Caco-2 (cell line): ENCODE measurements at regions not wholly inside any gene's neighbourhood (a gene's known extent, or its start where the extent isn't known, plus 50 kb on each side); places are given as distances from the start of the nearest gene placed in this dataset.
A peak's percentile ranks its signal among the peaks of the same experiment; 100 is the strongest.

Source experiments
- BruUV-seq: library from RNA; stranded (reverse); fragments of 400-500 nt; replicated peaks from 2 replicates; lab custom pipeline; 2021; lab: Mats Ljungman, UMichigan
- CTCF ChIA-PET: fragments of 300-600 bp; sonication (Branson Sonifier 250); formaldehyde crosslinking; loops from one replicate; lab custom pipeline; 2022; ENCODE audit warnings: antibody characterized with exemption; lab: Charles Lee
- POLR2A ChIA-PET: fragments of 300-600 bp; sonication (Branson Sonifier 250); formaldehyde crosslinking; loops from one replicate; lab custom pipeline; 2022; ENCODE audit warnings: antibody characterized with exemption; lab: Charles Lee
- DNase-seq, 2 experiments: peaks; one replicate each; pipeline versions ENCODE4 v3.0.0 to v3.0.0-alpha.2; 2020 to 2022
- H3K27me3 ChIP-seq: replicated peaks from 2 replicates; pipeline ENCODE4 v1.6.0; 2011; ENCODE audit warnings: low read length; ENCODE audit not compliant: control insufficient read depth, insufficient read depth
- H3K36me3 ChIP-seq: 2 replicates; pipeline ENCODE4 v1.5.1; 2011; ENCODE audit warnings: low read length; ENCODE audit not compliant: control insufficient read depth, insufficient read depth
- H3K4me1 ChIP-seq: fragments of 250-450 bp; sonication (Bioruptor Pico); 2 replicates; pipeline ENCODE4 v1.5.1; 2020; ENCODE audit warnings: mild to moderate bottlenecking
- H3K4me3 ChIP-seq: 2 replicates; pipeline ENCODE4 v1.5.1; 2011; ENCODE audit warnings: low read depth, mild to moderate bottlenecking, control low read depth, low read length
- H3K9me3 ChIP-seq: fragments of 250-450 bp; sonication (Bioruptor Pico); 2 replicates; pipeline ENCODE4 v1.5.1; 2020; ENCODE audit warnings: mild to moderate bottlenecking, moderate library complexity
- H3K27ac Mint-ChIP-seq: one replicate; pipeline ENCODE4 v1.8.0; 2022; ENCODE audit warnings: mixed read lengths; ENCODE audit not compliant: unreplicated experiment
- H3K27me3 Mint-ChIP-seq: one replicate; pipeline ENCODE4 v1.8.0; 2022; ENCODE audit warnings: mixed read lengths; ENCODE audit not compliant: insufficient read depth, unreplicated experiment
- H3K36me3 Mint-ChIP-seq: one replicate; pipeline ENCODE4 v1.8.0; 2022; ENCODE audit warnings: mild to moderate bottlenecking, mixed read lengths; ENCODE audit not compliant: insufficient read depth, unreplicated experiment
- H3K4me1 Mint-ChIP-seq: one replicate; pipeline ENCODE4 v1.8.0; 2022; ENCODE audit warnings: low read depth, mixed read lengths; ENCODE audit not compliant: unreplicated experiment
- H3K4me3 Mint-ChIP-seq: one replicate; pipeline ENCODE4 v1.8.0; 2022; ENCODE audit warnings: mild to moderate bottlenecking, moderate library complexity, mixed read lengths; ENCODE audit not compliant: unreplicated experiment
- H3K9me3 Mint-ChIP-seq: one replicate; pipeline ENCODE4 v1.8.0; 2022; ENCODE audit warnings: mixed read lengths; ENCODE audit not compliant: unreplicated experiment
- intact Hi-C: fragments of 100-400 bp; cut with micrococcal nuclease; formaldehyde crosslinking; loops from one replicate; pipeline ENCODE4 v1.10.0; 2022; ENCODE audit not compliant: unreplicated experiment
- TF ChIP-seq, protein P1 (sequence below), 2 experiments: fragments of 200-600 bp in 1 of 2; IDR thresholded peaks; 1 replicate in 1 of 2; 2 replicates in 1 of 2; pipeline versions ENCODE4 v1.5.1 to v1.8.0; 2011 to 2022; ENCODE audit warnings: antibody characterized with exemption in 1 of 2, control low read depth in 1 of 2, inconsistent platforms in 1 of 2, low read depth in 1 of 2, low read length in 1 of 2, mild to moderate bottlenecking in 1 of 2, moderate library complexity in 1 of 2; ENCODE audit not compliant: insufficient read depth in 1 of 2, severe bottlenecking in 1 of 2, unreplicated experiment in 1 of 2

- POLR2A ChIA-PET = interaction anchor here (0.5 kb wide), 1 partner anchor 144 kb away, joined by 7 read pairs; no protein-coding TSS in a partner anchor
These were observed 371.4 kb downstream of the KCNRG start for GRCh38 chr13:50386541-50387050.

GRCh38 chr13:50387051-50387581, 371.9 kb downstream of the KCNRG start:
- Histone ChIP-seq H3K36me3 (no peaks in the 10 kb centered on the region), H3K4me1 (no peaks in the 10 kb centered on the region), H3K4me3 (no peak overlapping the region), H3K9me3 (no peaks in the 10 kb centered on the region), H3K27me3 (no peaks in the 10 kb centered on the region)
- TF ChIP-seq, protein P1, sequence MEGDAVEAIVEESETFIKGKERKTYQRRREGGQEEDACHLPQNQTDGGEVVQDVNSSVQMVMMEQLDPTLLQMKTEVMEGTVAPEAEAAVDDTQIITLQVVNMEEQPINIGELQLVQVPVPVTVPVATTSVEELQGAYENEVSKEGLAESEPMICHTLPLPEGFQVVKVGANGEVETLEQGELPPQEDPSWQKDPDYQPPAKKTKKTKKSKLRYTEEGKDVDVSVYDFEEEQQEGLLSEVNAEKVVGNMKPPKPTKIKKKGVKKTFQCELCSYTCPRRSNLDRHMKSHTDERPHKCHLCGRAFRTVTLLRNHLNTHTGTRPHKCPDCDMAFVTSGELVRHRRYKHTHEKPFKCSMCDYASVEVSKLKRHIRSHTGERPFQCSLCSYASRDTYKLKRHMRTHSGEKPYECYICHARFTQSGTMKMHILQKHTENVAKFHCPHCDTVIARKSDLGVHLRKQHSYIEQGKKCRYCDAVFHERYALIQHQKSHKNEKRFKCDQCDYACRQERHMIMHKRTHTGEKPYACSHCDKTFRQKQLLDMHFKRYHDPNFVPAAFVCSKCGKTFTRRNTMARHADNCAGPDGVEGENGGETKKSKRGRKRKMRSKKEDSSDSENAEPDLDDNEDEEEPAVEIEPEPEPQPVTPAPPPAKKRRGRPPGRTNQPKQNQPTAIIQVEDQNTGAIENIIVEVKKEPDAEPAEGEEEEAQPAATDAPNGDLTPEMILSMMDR (IDR thresholded peaks at IDR 0.05; ENCODE audit: insufficient read depth in 1 of 2, low read depth in 1 of 2, low read length in 1 of 2, severe bottlenecking in 1 of 2, unreplicated experiment in 1 of 2) = peak in 1 of 2 experiments; percentile 71
- no TSS peak for BruUV-seq
- ChIA-PET CTCF (interaction anchor here (0.6 to 1.5 kb wide), 6 partner anchors 10 to 306 kb away, joined by 3 to 8 read pairs (median 3); no protein-coding TSS in a partner anchor), POLR2A (interaction anchor here (0.5 kb wide), 1 partner anchor 143 kb away, joined by 7 read pairs; no protein-coding TSS in a partner anchor)
- Mint-ChIP-seq H3K9me3 (peaks cover 13% of the 10 kb centered on the region), H3K4me1 (peaks cover 9% of the 10 kb centered on the region), H3K4me3 (no peak overlapping the region), H3K27ac (no peak overlapping the region), H3K27me3 (no peaks in the 10 kb centered on the region), H3K36me3 (no peaks in the 10 kb centered on the region)
- intact Hi-C loops = loop anchor here (1.0 to 10.0 kb wide), 4 partner anchors 52 to 528 kb away; no protein-coding TSS in a partner anchor
- DNase-seq = peak; percentile 53 to 62

More at GRCh38 chr13:50386541-50387050, 371.4 kb downstream of the KCNRG start:
- Histone ChIP-seq H3K36me3 (no peaks in the 10 kb centered on the region), H3K27me3 (no peaks in the 10 kb centered on the region), H3K4me1 (no peaks in the 10 kb centered on the region), H3K9me3 (no peaks in the 10 kb centered on the region), H3K4me3 (no peak overlapping the region)
- Mint-ChIP-seq H3K36me3 (no peaks in the 10 kb centered on the region), H3K4me3 (no peak overlapping the region), H3K27me3 (no peaks in the 10 kb centered on the region), H3K4me1 (peaks cover 9% of the 10 kb centered on the region), H3K9me3 (peaks cover 15% of the 10 kb centered on the region), H3K27ac (no peak overlapping the region)
- no peak for DNase-seq
- CTCF ChIA-PET = interaction anchor here (0.6 to 1.5 kb wide), 6 partner anchors 10 to 306 kb away, joined by 3 to 8 read pairs (median 3); no protein-coding TSS in a partner anchor
- TF ChIP-seq, protein P1 (IDR thresholded peaks at IDR 0.05; ENCODE audit: insufficient read depth in 1 of 2, low read depth in 1 of 2, low read length in 1 of 2, severe bottlenecking in 1 of 2, unreplicated experiment in 1 of 2) = no peak
- intact Hi-C loops = loop anchor here (1.0 to 10.0 kb wide), 4 partner anchors 52 to 528 kb away; no protein-coding TSS in a partner anchor
- BruUV-seq = no TSS peak

DNA sequence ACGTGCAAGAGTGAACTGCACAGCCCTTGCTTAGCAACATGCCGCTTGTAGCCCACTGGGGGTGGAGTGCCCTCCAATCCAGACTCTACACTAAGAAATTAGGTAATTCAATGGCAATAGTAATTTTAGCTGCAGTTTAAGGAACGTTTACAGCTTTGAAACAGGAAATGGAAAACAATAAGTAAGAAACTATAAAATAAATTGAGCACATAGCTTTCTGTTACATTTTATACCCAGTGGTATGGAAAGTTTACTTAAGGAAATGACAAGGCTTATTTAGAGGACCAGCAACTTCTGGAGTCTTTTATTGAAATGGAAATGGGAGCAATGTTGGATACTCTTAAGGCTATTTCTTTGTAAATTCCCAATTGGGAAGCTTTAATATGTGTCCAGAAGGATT, 373.2 kb downstream of the KCNRG start:
- intact Hi-C loops = loop anchor here (5.0 to 10.0 kb wide), 2 partner anchors 216 to 526 kb away; no protein-coding TSS in a partner anchor
- TF ChIP-seq, protein P1 (IDR thresholded peaks at IDR 0.05; ENCODE audit: insufficient read depth in 1 of 2, low read depth in 1 of 2, low read length in 1 of 2, severe bottlenecking in 1 of 2, unreplicated experiment in 1 of 2) = no peak
- Histone ChIP-seq H3K27me3 (no peaks in the 10 kb centered on the region), H3K4me3 (no peak overlapping the region), H3K9me3 (no peaks in the 10 kb centered on the region), H3K36me3 (no peaks in the 10 kb centered on the region), H3K4me1 (no peaks in the 10 kb centered on the region)
- ChIA-PET POLR2A (no interaction called here), CTCF (no interaction called here)
- Mint-ChIP-seq H3K27ac (no peak overlapping the region), H3K9me3 (peaks cover 6% of the 10 kb centered on the region), H3K4me3 (no peak overlapping the region), H3K4me1 (peaks cover 9% of the 10 kb centered on the region), H3K36me3 (no peaks in the 10 kb centered on the region), H3K27me3 (no peaks in the 10 kb centered on the region)
- BruUV-seq = no TSS peak
- no peak for DNase-seq
